ENCODE measurements at regions not wholly inside any gene's neighbourhood (a gene's known extent, or its start where the extent isn't known, plus 50 kb on each side); places are given as distances from the start of the nearest gene placed in this dataset.
"Not testable (repeated sequence)": the region's sequence is repeated elsewhere in the genome, so short reads cannot be mapped to it uniquely, and the experiment has no call there.

DNA sequence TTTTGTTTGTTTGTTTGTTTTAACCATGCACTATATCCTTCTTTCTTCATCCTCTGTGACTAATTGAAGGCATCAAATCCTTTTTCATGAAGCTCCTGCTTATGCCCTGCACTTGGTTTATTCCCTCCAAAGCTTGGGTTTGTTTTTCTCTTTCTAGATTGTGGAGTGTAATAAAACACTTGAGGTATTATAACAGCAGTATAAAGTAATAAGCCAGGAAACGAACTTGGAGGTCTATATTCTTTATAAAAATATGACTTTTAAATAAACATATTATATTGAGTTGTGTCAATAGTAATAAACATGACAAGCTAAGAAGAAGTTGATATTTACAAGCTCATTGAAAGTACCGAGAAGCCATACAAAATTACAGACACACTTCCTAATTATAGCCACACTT is 659.4 kb downstream of the RFPL4B start:
- DNase-seq, result no peak

DNA sequence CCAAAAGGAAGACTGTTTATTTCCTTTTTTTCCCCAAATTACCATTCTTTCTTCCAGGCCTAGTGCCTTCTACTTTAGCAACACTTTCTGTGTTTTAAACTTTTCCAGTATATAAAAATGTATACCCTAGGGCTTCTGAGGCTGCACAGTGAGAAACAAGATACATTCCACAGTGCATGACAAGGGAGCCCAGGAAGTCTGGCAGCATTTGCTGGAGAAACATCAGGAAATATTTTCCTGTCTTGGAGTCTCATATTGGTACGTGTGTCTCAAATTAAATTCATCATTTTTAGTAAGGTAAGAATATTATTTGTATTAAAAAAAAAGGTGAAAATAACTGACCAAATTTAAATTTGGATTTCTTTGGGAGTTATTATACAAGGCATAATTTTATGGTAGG is 662.6 kb downstream of the RFPL4B start:
- DNase-seq, result no peak

DNA sequence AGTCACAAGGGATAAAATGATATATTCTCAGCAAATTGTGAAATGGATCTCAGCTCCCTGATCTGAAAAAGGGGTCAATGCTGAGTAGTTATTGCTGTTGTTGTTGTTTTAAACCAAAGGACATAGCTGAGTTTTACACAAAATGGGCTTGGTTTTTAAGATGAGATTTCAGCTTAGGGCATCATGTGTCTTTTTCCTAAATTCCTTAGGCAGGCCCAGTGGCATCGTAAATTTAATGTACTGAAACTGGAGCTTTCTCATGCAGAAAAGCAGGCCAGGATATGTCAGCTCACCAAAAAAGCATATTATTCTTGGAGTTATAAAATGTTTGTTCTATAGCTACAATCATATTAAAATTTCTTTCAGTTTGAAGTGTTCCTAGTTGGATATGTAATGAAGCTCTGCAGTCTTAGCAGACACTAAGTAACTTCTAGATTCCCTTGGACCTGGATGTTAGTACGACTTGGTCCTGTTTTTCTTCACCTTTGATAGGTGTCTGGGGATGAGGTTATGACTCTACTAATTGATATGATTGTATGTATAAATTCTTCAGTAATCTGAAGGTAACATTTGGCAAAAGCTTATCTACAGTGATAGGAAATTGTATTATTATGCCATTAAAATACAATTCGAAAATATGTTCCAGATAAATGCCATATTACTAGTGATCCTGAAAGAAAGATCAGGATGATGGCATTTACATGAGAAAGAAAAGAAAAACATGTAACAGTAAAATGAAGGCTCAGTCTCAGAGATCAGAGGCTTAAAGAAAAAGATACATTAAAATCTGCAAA is 663.3 kb downstream of the RFPL4B start:
- no peak for DNase-seq

DNA sequence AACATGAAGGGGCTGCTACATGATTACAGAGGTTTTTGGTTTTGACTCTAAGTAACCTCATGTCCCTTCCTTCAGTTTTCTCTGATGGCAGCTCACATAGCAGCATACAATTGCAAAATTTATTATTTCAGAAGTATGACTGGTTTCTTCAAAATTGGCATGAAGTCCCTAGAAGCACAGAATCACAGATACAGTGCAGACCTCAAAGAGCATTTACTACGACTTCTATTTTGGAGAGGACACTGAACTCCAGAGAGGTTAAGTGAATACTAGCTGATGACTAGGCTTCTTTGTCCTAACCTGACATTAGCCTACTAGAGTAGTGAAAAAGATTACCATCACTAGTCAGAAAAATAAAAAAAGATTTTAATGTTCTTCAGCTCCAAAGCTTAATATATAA is 664.3 kb downstream of the RFPL4B start:
- DNase-seq, result no peak

DNA sequence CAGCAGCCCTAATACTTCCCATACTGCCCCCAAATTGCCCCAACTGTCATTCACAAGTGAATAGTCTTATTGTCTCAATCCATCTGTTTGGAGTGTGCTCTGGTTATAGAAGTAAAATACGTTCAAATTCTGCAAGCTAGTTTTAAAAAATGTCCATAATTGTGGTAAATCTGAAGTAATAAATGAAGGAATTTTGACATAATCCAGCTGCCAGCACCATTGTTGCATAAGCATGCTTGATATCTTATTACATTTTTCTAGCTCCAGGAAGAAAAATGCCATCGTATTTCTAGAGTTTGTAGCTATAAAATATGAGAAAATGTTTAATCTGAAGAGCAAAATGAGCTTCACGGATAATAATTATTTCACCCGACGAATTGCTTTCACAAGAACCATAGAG is 664.7 kb downstream of the RFPL4B start:
- no peak for DNase-seq

DNA sequence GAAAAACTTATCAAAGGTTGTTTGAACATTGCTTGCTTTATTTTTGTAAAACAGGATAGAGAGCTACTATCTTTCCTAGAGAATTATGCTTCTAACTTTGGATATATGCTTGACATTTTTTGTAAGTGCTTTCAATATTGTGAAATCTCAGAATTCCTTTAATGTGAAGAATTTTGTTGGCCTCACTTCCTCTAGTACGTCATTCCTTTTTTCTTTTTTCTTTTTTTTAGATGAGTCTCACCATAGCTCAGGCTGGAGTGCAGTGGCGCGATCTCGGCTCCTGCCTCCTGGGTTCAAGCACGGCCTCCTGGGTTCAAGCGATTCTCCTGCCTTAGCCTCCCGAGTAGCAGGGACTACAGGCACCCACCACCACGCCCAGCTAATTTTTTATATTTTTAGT is 668.1 kb downstream of the RFPL4B start:
- DNase-seq, result peak; percentile 39

DNA sequence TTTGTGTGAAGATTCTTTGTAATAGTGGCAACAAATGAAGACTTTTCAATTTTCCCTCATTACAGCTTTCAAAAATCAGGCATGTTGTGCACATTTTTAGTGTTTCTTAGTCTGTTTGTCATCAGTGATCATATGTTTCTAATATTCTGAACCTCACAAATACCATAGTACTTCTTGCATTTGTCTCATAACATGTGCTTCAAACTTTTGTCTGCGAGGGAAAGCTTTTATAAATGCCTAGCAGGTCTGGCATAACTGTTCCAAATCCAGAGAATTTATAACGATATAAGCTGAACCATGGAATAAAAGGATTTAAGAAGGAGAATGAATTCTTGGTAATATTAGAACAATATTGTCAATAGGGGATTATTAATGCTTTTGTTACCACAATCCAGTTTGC is 670.2 kb downstream of the RFPL4B start:
- DNase-seq, result no peak

DNA sequence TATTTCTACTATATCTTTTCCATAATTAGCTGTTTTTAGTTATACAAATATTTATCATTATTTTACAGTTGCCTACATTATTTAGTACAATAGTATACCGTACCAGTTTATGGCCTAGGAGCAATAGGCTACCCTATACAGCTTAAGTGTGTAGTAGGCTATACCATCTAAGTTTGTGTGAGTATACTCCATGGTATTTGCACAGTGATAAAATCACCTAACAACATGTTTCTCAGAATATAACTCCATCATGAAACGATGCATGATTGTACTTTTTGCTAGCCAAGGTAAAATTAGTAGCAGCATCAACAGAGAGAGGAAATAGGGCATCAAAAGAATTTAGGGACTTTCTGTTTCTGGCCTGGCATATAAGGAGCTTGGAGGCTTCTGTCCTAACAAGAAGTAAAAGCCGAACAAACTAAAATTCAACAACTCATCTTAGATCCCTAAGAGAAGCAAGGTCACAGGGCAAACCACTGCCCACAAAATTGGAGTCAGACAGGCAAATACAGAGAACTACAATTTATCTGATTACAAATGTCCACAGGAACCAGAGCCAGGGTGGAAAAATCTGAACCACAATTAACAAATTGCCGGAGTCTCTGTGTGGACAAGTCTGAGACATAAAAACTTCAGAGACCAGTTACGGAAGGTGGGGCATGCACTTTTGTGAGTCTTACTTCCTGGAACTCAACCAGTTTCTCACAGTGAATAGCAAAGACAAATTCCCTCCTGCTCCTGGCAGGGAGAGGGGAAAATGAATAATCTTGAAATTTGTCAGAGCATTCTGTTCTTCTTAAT is 671.4 kb downstream of the RFPL4B start:
- DNase-seq, result peak; percentile 66

DNA sequence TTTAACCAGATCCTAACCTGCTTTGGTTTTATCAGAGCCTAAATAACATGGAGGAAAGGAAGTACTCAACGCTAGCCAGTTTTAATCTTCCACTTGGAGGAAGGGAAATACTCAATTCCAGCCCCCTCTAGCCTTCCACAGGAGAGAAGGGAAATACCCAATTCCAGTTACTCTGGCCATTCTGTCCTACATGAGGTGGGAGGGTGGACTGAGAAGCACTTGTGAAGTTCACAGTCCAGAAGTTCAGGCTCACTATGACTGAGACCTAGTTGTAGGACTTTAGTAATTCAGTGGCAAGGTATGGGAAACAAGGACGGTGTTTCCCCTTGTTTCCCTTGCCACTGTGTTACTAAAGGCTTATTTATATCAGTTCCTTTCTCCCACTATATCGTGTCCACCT is 672.0 kb downstream of the RFPL4B start:
- no peak for DNase-seq

DNA sequence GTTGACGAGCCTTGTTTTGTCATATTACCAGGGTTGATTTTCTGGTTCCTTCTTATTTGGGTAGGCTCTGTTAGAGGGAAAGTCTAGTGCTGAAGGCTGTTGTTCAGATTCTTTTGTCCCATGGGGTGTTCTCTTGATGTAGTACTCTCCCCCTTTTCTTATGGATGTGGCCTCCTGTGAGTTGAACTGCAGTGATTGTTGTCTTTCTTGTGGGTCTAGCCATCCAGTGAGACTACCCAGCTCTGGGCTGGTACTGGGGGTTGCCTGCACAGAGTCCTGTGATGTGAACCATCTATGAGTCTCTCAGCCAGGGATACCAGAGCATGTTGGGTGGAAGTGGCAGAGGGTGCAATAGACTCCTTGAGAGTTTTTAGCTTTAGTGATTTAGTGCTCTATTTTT is 680.6 kb downstream of the RFPL4B start:
- DNase-seq, result no peak

DNA sequence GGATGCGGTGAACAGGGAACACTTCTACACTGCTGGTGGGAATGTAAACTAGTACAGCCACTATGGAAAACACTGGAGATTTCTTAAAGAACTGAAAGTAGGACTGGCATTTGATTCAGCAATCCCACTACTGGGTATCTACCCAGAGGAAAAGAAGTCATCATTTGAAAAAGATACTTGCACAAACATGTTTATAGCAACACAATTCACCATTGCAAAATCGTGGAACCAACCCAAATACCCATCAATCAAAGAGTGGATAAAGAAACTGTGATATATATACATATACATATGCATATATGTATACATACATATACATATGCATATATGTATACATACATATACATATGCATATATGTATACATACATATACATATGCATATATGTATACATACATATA is 682.0 kb downstream of the RFPL4B start:
- DNase-seq, result not testable (repeated sequence)

DNA sequence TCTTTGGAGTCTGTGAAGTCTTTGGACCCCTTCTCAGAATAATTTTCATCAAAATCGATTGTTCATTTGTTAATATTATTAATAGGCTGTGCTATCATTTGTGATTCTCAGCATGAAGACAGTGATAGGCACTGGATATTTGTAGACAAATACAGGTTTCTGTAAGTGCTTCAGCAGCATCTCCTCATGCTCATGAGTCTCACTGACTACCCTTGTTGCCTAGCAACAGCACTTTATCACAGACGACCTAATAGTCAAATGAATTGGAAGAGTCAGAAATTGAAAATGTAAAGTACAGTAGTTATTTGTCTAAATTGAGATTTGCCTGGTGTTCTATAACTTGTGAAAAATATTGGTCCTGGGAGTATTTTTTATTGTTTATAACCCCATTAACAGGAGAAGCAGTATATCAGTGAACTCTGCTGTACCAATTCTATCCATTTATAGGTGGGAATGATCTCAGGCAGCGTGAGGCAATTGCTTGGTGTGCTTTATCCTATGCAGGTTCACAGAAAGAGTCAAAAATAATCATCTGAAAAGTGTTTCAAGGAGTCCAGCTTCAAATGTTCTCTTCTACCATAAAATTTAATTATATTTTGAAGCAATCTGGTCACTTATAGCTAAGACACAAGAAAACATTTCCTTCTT is 684.6 kb downstream of the RFPL4B start:
- DNase-seq, result no peak

DNA sequence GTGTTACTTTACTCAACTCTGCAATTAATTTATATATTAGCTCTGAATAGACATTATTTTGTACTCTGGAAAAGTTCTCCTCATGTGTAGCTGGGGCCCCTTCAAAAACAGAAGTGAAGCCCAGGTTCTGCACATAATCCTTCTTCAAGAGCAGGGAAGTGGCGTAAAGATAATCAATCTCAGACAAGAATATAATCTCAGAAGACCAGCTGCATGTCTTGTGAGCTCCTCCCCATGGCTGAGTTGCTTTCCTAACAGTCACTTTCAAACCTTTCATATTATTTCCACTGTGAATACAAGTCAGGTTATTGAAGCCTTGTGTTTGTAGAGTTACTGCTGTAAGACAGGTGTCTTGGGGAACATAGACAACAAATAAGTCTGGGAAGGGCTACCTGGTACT is 691.9 kb downstream of the RFPL4B start:
- no peak for DNase-seq

DNA sequence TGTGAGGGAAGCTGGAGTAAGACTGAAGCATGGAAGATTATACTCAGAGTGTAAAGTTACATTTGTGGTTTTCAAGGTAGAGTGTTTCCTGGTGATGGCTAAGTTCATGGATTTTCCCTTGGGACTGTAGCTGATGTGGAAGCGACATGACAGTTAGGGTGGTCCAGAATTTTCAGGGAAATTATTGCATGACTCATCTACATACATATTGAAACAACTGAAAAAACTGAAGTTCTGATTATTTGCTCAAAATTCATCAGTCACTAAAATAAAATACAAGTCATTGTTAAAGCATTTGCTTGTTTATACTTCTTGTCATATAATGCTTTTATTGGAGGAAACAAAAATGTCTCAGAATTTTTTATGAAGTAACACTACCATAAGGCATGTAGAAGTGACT is 700.0 kb downstream of the RFPL4B start:
- DNase-seq, result no peak

DNA sequence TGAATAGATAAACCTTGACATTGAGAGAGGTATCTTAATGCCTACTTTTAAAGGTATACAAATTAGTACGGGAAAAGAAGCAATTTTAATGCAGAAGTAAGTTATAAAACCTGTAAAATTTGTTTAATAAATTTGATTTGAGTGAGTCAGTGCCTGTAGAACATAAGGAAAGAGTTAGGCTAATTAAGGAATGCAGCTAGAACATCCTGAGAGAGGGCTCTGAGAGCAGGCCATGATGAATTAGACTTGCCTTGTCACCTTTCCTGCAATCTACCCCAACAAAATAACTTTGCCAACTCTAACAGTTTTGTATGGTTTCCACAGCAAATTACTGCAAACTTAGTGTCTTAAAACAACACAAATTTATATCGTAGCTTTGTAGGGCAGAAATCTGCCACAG is 700.8 kb downstream of the RFPL4B start:
- no peak for DNase-seq

DNA sequence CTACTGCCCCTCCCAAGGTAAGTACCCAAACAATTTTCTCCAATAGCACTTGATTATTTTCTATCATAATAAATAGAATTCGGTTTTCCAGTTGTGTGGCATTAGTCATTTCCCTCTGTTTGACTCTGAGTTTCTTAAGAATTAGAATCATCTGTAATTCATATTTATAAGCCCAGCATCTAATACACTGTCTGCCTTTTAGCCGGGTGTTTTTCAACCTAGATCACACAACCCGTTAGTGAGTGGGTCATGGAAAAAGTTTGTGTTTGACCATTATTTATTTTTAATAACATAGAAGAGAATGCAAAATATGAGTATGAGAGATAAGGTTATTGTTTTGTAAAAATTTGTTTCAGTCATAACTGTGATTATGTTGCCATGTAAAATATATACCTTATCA is 701.6 kb downstream of the RFPL4B start:
- no peak for DNase-seq

DNA sequence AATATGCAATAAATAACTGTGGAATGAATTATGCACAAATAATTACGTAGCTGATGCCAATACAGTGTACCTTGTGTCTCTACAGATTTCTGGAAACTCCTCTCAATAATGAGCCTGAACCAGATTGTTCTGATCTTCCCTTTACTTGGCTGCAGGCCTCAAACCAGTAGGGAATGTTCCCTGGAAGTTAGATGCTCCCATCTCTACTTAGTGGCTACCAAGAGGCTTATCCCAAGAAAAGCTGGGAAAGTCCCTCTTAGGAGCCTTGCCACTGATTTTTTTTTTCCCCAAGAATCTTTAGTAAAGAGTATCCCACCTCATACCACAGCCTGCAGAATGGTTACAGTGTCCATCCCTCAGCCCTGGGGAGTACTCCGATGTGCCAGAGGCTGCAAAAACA is 702.1 kb downstream of the RFPL4B start:
- DNase-seq, result no peak

DNA sequence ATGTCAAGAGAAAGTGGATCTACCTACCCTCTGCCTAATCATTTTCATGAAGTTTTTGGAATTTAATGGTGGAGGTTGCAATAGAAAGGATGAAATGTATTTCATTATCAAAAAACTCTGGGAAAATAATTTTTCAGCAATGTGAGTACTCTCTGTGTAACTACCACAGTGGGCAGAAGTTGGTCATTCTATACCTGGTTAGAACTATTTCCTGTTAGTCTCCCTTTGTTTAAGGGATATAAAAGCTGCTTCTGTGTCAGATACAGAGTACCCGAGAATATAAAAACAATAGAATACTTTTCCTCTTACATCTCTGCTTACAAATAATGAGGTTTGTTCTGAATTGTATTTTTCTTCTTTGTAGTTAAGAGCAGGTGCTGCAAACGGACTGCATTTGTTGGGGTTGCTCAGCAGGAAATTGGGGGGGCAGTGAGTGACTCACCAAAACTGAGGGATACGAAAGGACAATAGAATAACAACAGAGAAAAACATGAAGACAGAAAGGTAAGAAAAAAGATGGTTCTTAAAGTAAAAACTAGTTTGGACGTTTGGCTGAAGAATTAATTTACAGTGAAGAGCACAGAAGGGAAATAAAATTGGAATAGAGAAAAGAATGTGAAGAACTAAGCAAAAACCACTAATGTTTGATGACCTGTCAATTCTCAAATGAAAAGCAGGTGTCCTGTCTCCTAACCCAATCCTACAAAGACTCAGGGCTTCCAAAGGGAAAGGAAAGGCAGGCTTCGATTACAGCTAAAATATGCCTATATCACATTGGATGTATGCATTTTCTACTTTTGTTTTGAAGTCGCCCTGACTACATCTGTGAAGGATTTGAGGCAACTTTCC is 703.1 kb downstream of the RFPL4B start:
- peak; percentile 38 for DNase-seq

DNA sequence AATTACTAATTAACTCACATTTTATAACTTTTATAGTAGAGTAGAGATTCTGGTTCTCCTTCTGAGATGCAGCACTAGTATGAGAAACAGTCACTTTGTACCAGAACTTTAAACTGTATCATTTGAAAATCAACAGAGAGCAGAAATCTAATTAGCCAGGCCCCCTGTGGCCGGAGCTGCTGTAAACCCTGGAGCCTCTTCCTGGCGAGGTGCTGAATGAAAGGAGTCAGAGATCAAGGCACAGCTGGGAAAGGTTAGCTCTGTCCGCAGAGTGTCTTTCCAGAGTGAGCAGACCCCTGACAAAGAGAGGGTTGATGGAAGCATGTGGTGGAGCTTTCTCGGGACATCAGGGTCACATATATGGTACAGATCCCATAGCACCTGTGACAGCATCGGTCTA is 703.8 kb downstream of the RFPL4B start:
- peak; percentile 17 for DNase-seq

DNA sequence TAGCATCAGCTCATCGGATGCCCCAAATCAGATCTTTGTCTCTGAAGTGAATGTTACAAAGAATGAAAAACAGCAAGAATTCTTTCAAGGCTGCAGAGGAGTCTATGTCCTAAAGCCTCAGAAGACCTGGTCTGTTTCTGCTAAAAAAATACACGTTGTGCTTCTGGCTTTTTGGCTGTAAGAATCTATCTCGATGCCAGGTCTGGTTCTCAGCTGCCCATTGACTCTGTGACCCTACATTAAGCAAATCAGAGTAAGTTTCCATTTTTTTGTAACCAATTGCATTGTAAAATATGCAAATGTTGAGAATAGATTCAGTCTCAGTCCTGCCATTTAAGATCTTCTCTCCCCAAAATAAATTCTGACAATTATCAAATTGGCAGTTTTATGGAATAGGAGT is 705.4 kb downstream of the RFPL4B start:
- DNase-seq, result no peak

DNA sequence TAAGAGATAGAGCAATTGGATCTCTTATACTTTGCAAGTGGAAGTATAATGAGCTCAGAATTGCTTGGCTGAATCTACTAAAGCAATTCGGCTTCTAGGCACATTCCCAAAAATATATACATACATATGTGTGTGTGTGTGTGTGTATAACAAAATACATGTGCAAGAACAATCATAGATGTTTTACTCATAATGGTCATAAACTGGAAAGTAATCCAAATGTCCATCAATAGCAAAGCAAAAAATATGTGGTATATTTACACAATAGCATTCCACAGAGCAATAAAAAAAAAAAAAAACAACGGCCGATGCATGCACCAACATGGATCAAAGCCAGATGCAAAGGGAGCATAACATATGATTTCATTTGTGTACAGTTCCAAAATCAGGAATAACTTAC is 707.9 kb downstream of the RFPL4B start:
- peak; percentile 46 for DNase-seq

DNA sequence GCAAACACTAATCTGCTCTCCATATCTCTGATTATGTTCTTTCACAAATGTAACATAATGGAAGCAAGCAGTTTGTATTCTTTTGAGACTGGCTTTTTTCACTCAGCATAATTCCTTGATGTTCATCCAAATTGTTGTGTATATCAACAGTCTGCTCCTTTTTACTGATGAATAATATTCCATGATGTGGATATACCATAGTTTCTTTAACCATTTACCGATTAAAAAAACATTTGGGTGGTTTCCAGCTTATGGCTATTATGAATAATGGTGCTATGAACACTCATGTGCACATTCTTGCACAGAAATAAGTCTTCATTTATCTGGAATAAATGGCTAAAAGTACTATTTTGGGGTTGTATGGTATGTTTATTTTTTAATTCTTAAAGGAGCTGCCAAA is 708.9 kb downstream of the RFPL4B start:
- no peak for DNase-seq

DNA sequence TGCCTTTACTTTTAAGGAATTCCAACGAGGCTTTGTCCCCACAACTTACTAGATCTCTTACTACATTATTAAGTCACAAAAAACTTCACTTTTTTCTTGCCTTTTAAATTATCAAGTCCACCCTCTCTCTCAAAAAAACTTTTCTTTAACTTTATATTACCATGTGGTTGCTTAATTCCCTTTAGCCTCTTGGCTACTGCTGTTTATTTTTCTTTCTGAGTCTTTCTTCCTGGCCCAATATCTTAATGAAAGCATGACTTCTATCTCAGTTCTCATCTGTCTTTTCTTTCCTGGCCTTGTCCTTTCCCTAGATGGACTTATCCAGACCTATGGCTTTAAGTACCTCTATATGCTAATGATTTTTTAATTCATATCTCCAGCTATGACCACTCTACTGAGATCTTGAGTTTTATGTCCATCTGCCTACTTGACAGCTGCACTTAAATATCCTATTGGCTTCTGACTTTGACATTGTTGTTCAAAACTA is 710.5 kb downstream of the RFPL4B start:
- DNase-seq, result no peak

Measured in hindlimb muscle (tissue), 1 donor.